GM12878 (cell line): ENCODE measurements at regions not wholly inside any gene's neighbourhood (a gene's known extent, or its start where the extent isn't known, plus 50 kb on each side); places are given as distances from the start of the nearest gene placed in this dataset.

Experiments used
- CTCF ChIP-seq, 3 experiments: IDR thresholded peaks in 2 of 3; conservative IDR thresholded peaks in 1 of 3; 2 replicates each; pipeline ENCODE4 v1.5.1; 2011; ENCODE audit warnings: low read depth in 3 of 3, low read length in 3 of 3, mild to moderate bottlenecking in 3 of 3, control low read depth in 2 of 3, moderate library complexity in 2 of 3, inconsistent platforms in 1 of 3, mixed read lengths in 1 of 3; ENCODE audit not compliant: control insufficient read depth in 2 of 3, insufficient read depth in 1 of 3; ENCODE audit errors: extremely low read depth in 1 of 3
- EP300 ChIP-seq, 2 experiments: fragments of 150-350 bp in 1 of 2; IDR thresholded peaks; 2 replicates each; pipeline ENCODE4 v1.6.1; 2011 to 2012; ENCODE audit warnings: low read depth in 2 of 2, low read length in 2 of 2, borderline replicate concordance in 1 of 2, improper control_type of control experiment in 1 of 2, inconsistent platforms in 1 of 2; ENCODE audit not compliant: control insufficient read depth in 1 of 2
- GABPA ChIP-seq: IDR thresholded peaks from 2 replicates; pipeline ENCODE4 v1.6.1; 2014; ENCODE audit warnings: antibody characterized with exemption, low read depth, mild to moderate bottlenecking, inconsistent platforms
- IKZF1 ChIP-seq: fragments of 450-650 bp; conservative IDR thresholded peaks from 2 replicates; pipeline ENCODE4 v1.6.1; 2017; ENCODE audit warnings: antibody characterized with exemption, mild to moderate bottlenecking
- MAX ChIP-seq: IDR thresholded peaks from 2 replicates; pipeline ENCODE4 v1.6.1; 2012; ENCODE audit warnings: low read depth, low read length, improper control_type of control experiment
- POLR2AphosphoS5 ChIP-seq: IDR thresholded peaks from 2 replicates; pipeline ENCODE4 v1.6.1; 2011; ENCODE audit warnings: mild to moderate bottlenecking, low read length, inconsistent platforms

- TF ChIP-seq EP300 (IDR thresholded peaks at IDR 0.05; ENCODE audit: borderline replicate concordance in 1 of 2, control insufficient read depth in 1 of 2, low read depth in 2 of 2, low read length in 2 of 2) (no peak), CTCF (IDR thresholded peaks at IDR 0.05 in 2 of 3, conservative IDR thresholded peaks at IDR 0.05 in 1 of 3; ENCODE audit: control insufficient read depth in 2 of 3, extremely low read depth in 1 of 3, insufficient read depth in 1 of 3, low read depth in 3 of 3, low read length in 3 of 3) (no peak), MAX (no peak), POLR2AphosphoS5 (no peak), GABPA (no peak), IKZF1 (no peak)
Observed at GRCh38 chr14:62125793-62126192, 363.6 kb downstream of the SNAPC1 start.
